H9 (cell line): ENCODE measurements at regions not wholly inside any gene's neighbourhood (a gene's known extent, or its start where the extent isn't known, plus 50 kb on each side); places are given as distances from the start of the nearest gene placed in this dataset.

Experiments
- DNase-seq: peaks from one replicate; pipeline ENCODE4 v3.0.0-alpha.2; 2017
- H2AFZ ChIP-seq: one replicate; pipeline ENCODE4 v1.6.1; 2013; ENCODE audit warnings: mild to moderate bottlenecking, low read length, control low read depth, moderate library complexity
- H2AK5ac ChIP-seq: 2 replicates; pipeline ENCODE4 v1.6.1; 2013; ENCODE audit warnings: low read length, control low read depth, mixed read lengths; ENCODE audit not compliant: insufficient read length
- H2BK120ac ChIP-seq: one replicate; pipeline ENCODE4 v1.6.1; 2013; ENCODE audit warnings: low read depth, mild to moderate bottlenecking, low read length, control low read depth, inconsistent platforms; ENCODE audit not compliant: poor library complexity, severe bottlenecking
- H2BK12ac ChIP-seq: 2 replicates; pipeline ENCODE4 v1.6.1; 2013; ENCODE audit warnings: low read length, control low read depth, mixed read lengths, low read depth; ENCODE audit not compliant: insufficient read length
- H2BK15ac ChIP-seq: 2 replicates; pipeline ENCODE4 v1.6.1; 2013; ENCODE audit warnings: low read depth, low read length, control low read depth
- H2BK20ac ChIP-seq: one replicate; pipeline ENCODE4 v1.6.1; 2013; ENCODE audit warnings: low read depth, mild to moderate bottlenecking, low read length, control low read depth, inconsistent platforms; ENCODE audit not compliant: poor library complexity, severe bottlenecking
- H2BK5ac ChIP-seq: 2 replicates; pipeline ENCODE4 v1.6.1; 2013; ENCODE audit warnings: low read length, control low read depth, mixed read lengths; ENCODE audit not compliant: insufficient read length
- H3K14ac ChIP-seq: 2 replicates; pipeline ENCODE4 v1.6.1; 2013; ENCODE audit warnings: low read length, control low read depth; ENCODE audit not compliant: insufficient read depth
- H3K18ac ChIP-seq: 2 replicates; pipeline ENCODE4 v1.6.1; 2013; ENCODE audit warnings: low read depth, mild to moderate bottlenecking, mixed read lengths, low read length, control low read depth; ENCODE audit not compliant: insufficient read length
- H3K23ac ChIP-seq: 2 replicates; pipeline ENCODE4 v1.6.1; 2013; ENCODE audit warnings: low read length, control low read depth, mixed read lengths, low read depth; ENCODE audit not compliant: insufficient read length
- H3K23me2 ChIP-seq: 2 replicates; pipeline ENCODE4 v1.6.1; 2013; ENCODE audit warnings: low read depth, mild to moderate bottlenecking, mixed read lengths, low read length, control low read depth; ENCODE audit not compliant: insufficient read length, poor library complexity, severe bottlenecking
- H3K27ac ChIP-seq: 2 replicates; pipeline ENCODE4 v1.5.1; 2013; ENCODE audit warnings: low read length, control low read depth, mixed read lengths, low read depth; ENCODE audit not compliant: insufficient read length
- H3K27me3 ChIP-seq: 2 replicates; pipeline ENCODE4 v1.6.1; 2013; ENCODE audit warnings: low read length, control low read depth, inconsistent platforms; ENCODE audit not compliant: insufficient read depth
- H3K4ac ChIP-seq: 2 replicates; pipeline ENCODE4 v1.6.1; 2013; ENCODE audit warnings: low read depth, mild to moderate bottlenecking, control low read depth, inconsistent platforms, low read length, moderate library complexity
- H3K4me1 ChIP-seq: 2 replicates; pipeline ENCODE4 v1.6.1; 2013; ENCODE audit warnings: low read length, control low read depth, inconsistent platforms; ENCODE audit not compliant: insufficient read depth
- H3K4me2 ChIP-seq: 2 replicates; pipeline ENCODE4 v1.6.1; 2013; ENCODE audit warnings: low read length, control low read depth, mixed read lengths; ENCODE audit not compliant: insufficient read length, insufficient read depth
- H3K56ac ChIP-seq: 2 replicates; pipeline ENCODE4 v1.6.1; 2013; ENCODE audit warnings: low read depth, mild to moderate bottlenecking, mixed read lengths, low read length, control low read depth; ENCODE audit not compliant: insufficient read length
- H3K79me1 ChIP-seq: 2 replicates; pipeline ENCODE4 v1.6.1; 2013; ENCODE audit warnings: low read depth, mild to moderate bottlenecking, moderate library complexity, low read length, control low read depth, inconsistent platforms; ENCODE audit not compliant: insufficient read depth, poor library complexity, severe bottlenecking
- H3K79me2 ChIP-seq: 2 replicates; pipeline ENCODE4 v1.6.1; 2013; ENCODE audit warnings: low read length, control low read depth, inconsistent platforms; ENCODE audit not compliant: insufficient read depth
- H3K9ac ChIP-seq: 2 replicates; pipeline ENCODE4 v1.6.1; 2013; ENCODE audit warnings: low read length, control low read depth, mixed read lengths; ENCODE audit not compliant: insufficient read length; ENCODE audit errors: extremely low read depth
- H3K9me3 ChIP-seq: one replicate; pipeline ENCODE4 v1.6.1; 2013; ENCODE audit warnings: low read depth, low read length, inconsistent platforms; ENCODE audit not compliant: control insufficient read depth
- H3T11ph ChIP-seq: one replicate; pipeline ENCODE4 v1.6.1; 2013; ENCODE audit warnings: mild to moderate bottlenecking, low read length, control low read depth, inconsistent platforms
- H4K20me1 ChIP-seq: one replicate; pipeline ENCODE4 v1.6.1; 2013; ENCODE audit not compliant: control insufficient read depth, insufficient read length, insufficient read depth
- H4K5ac ChIP-seq: 2 replicates; pipeline ENCODE4 v1.6.1; 2013; ENCODE audit warnings: low read depth, mild to moderate bottlenecking, mixed read lengths, low read length, control low read depth; ENCODE audit not compliant: insufficient read length
- H4K8ac ChIP-seq: replicated peaks from 2 replicates; pipeline ENCODE4 v1.6.1; 2013; ENCODE audit warnings: low read length, control low read depth, mixed read lengths, low read depth; ENCODE audit not compliant: insufficient read length
- H4K91ac ChIP-seq: 2 replicates; pipeline ENCODE4 v1.6.1; 2013; ENCODE audit warnings: low read depth, mild to moderate bottlenecking, moderate library complexity, mixed read lengths, low read length, control low read depth; ENCODE audit not compliant: insufficient read length
- H3K27ac Mint-ChIP-seq, 3 experiments: 2 replicates in 2 of 3; 3 replicates in 1 of 3; pipeline ENCODE4 v1.8.0; 2020 to 2021; ENCODE audit warnings: mixed read lengths in 3 of 3, mild to moderate bottlenecking in 1 of 3, moderate library complexity in 1 of 3
- H3K27me3 Mint-ChIP-seq: 2 replicates; pipeline ENCODE4 v1.8.0; 2021; ENCODE audit warnings: low read depth, mild to moderate bottlenecking, moderate library complexity, mixed read lengths
- H3K36me3 Mint-ChIP-seq, 3 experiments: 2 replicates in 2 of 3; 3 replicates in 1 of 3; pipeline ENCODE4 v1.8.0; 2020 to 2021; ENCODE audit warnings: low read depth in 3 of 3, mixed read lengths in 3 of 3; ENCODE audit not compliant: insufficient read depth in 1 of 3
- H3K4me1 Mint-ChIP-seq, 2 experiments: 2 replicates each; pipeline ENCODE4 v1.8.0; 2020; ENCODE audit warnings: mixed read lengths in 2 of 2
- H3K4me3 Mint-ChIP-seq, 2 experiments: 2 replicates in 1 of 2; 3 replicates in 1 of 2; pipeline ENCODE4 v1.8.0; 2020 to 2021; ENCODE audit warnings: mild to moderate bottlenecking in 2 of 2, mixed read lengths in 2 of 2, moderate library complexity in 1 of 2
- H3K9me3 Mint-ChIP-seq, 2 experiments: 2 replicates in 1 of 2; 3 replicates in 1 of 2; pipeline ENCODE4 v1.8.0; 2020; ENCODE audit warnings: mild to moderate bottlenecking in 2 of 2, mixed read lengths in 2 of 2, moderate library complexity in 1 of 2
- WGBS: extraction: QIAGEN DNeasy Blood & Tissue Kit; methylation state at CpG from one replicate; pipeline ENCODE4 v1.1.7; 2013; ENCODE audit warnings: missing lambda C conversion rate, low lambda C conversion rate, mixed read lengths; ENCODE audit not compliant: insufficient read length; ENCODE audit errors: extremely low coverage; 5-methylcytosine and 5-hydroxymethylcytosine counted together
- TF ChIP-seq, protein P1 (sequence below): fragments of 200-600 bp; sonication (generic); conservative IDR thresholded peaks from 3 replicates; pipeline ENCODE4 v1.8.0; 2021; ENCODE audit warnings: antibody characterized with exemption, mild to moderate bottlenecking

DNA sequence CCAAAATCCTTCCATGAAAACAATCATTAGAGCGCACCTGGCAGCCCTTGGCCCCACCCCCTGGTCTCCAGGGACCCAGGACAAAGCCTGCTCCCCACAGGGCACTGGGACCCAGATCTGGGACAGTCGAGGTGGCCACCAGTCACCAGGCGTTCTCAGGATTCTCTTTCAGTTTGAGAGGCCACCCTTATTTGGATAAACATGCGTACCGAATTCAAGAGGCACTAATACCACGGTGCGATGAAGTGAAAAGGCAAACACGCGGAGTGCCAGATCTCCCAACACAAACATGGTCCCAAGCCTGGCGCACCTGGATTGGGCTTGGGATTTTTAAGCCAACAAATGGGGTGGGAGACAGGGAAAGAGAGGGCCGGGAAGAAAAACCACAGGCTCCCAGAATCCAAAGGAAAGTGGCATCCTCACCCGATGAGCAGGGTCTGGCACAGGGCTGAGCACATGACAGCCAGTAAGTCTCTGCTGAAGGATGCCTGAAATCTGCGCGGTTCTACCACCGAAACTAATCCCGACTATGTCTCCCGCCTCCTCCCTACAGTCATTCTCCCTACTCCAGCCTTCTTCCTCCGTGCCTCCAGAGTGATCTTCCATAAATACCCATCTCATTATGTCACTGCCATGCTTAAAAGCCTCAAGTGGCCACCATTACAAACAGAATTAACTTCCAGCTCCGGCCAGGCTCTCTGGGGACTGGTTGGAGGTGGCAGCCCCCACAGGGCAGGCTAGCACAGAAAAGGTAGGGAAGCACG is 60.9 kb upstream of the KLHL29 start:
- Histone ChIP-seq H3K23me2 (no peaks in the 10 kb centered on the region), H3K9me3 (no peaks in the 10 kb centered on the region), H3K23ac (no peak overlapping the region), H2BK120ac (no peak overlapping the region), H3K27ac (no peak overlapping the region), H3K14ac (no peak overlapping the region; the same call in 1 of the 2 replicates), H2BK20ac (no peak overlapping the region), H3K79me1 (no peaks in the 10 kb centered on the region), H2BK12ac (no peak overlapping the region), H2BK15ac (no peak overlapping the region), H4K5ac (no peak overlapping the region), H3K56ac (no peak overlapping the region), H2AFZ (no peak overlapping the region), H3K4ac (no peak overlapping the region), H3K4me2 (no peak overlapping the region), H4K91ac (no peak overlapping the region), H4K8ac (no peak overlapping the region), H3K18ac (no peak overlapping the region), H4K20me1 (no peaks in the 10 kb centered on the region), H3K9ac (no peak overlapping the region), H3K27me3 (no peaks in the 10 kb centered on the region), H3K4me1 (0 out of 2 replicates have a peak, but pooled peaks cover 3% of the 10 kb centered on the region), H3T11ph (no peak overlapping the region), H2AK5ac (no peak overlapping the region), H2BK5ac (no peak overlapping the region), H3K79me2 (no peaks in the 10 kb centered on the region)
- Mint-ChIP-seq H3K27me3 (peaks cover 13% of the 10 kb centered on the region), H3K36me3 (no peaks in the 10 kb centered on the region), H3K27ac (peak overlapping the region in 1 of 3 experiments; percentile 10; a peak in 1 of 7 replicates), H3K4me3 (no peak overlapping the region), H3K4me1 (peaks cover 3 to 14% of the 10 kb centered on the region in 2 experiments; a peak in 3 of 4 replicates), H3K9me3 (no peaks in the 10 kb centered on the region)
- TF ChIP-seq, protein P1, sequence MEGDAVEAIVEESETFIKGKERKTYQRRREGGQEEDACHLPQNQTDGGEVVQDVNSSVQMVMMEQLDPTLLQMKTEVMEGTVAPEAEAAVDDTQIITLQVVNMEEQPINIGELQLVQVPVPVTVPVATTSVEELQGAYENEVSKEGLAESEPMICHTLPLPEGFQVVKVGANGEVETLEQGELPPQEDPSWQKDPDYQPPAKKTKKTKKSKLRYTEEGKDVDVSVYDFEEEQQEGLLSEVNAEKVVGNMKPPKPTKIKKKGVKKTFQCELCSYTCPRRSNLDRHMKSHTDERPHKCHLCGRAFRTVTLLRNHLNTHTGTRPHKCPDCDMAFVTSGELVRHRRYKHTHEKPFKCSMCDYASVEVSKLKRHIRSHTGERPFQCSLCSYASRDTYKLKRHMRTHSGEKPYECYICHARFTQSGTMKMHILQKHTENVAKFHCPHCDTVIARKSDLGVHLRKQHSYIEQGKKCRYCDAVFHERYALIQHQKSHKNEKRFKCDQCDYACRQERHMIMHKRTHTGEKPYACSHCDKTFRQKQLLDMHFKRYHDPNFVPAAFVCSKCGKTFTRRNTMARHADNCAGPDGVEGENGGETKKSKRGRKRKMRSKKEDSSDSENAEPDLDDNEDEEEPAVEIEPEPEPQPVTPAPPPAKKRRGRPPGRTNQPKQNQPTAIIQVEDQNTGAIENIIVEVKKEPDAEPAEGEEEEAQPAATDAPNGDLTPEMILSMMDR: no peak
- no peak for DNase-seq
- no CpG with 5 or more reads among the region's 20 CpGs for WGBS
